ENCODE measurements at regions not wholly inside any gene's neighbourhood (a gene's known extent, or its start where the extent isn't known, plus 50 kb on each side); places are given as distances from the start of the nearest gene placed in this dataset.

DNA sequence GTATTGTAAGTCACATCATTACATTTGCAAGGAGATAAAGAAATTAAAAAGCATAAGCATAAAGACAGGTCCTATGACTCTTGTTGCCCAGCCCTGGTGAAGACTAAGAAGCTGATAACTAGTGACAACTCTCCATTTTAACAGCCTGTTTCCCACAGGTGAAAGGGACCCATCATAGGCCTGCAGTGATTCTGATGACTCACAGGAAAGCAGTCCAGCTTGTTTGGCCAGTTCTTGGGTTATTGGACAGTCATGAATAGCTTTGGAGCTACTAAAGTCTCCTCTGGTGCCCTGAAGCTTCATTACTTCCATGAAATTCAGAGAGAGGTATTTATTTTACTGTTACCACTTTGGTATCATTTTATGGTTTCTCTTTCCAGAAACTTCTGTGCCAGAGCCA lies 55.5 kb upstream of the DYRK2 start:
- DNase-seq = no peak

DNA sequence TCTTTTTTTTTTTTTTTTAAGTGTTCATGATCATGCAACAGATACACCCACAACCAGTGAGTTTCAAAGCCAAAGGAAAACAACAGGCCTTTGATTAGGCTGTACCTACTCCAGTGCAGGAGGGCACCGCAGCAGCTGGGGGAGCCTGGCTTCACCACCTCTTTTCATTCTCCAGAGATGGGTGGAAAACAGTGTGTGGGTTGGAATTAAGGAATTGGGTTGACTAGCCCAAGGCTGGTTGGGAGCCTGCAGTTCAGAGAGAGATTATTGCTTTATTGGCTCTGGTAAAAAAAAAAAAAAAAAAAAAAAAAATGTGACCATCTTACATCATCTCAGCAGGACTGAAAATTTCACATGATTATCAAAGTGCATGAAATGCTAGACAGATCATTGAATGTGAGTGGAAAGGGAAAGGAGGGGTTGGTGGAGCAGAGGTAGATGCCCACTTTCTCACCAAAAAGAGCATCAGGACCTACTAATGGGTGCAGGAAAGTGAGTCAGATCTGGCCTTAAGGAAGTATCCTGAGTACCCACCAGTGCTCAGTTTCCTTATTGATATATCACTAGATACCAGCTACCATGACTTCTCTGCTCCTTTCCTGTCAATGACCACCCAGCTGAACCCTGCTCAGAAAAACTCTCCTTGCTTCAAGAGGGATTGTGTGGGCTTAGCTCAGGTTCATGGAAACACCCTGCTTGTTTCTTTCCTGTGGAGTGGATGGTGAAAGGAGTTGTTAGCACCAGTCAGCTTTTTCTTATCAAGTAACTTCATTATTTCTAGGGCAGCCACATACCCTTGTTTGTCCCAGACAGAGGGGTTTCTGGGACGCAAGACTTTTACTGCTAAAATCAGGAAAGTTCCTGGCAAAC lies 54.8 kb upstream of the DYRK2 start:
- DNase-seq = no peak

DNA sequence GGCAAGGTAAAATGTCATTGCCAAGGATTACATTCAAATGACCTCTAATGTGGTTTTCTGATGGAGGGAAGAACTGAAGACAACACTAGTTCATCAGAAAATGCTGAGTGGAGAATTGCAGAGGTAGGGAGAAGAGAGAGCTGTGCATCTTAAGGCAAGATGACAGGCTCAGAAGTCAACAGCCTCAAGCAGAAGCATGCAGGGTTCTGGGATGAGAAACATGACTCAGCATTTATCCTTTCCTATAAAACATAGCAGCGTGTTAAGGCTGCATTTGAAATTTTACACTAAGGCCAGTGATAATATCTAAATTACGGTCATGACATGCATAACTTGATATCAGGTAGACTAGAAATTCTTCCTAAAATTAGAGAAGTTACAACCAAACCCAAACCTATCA lies 53.7 kb upstream of the DYRK2 start:
- DNase-seq = no peak

DNA sequence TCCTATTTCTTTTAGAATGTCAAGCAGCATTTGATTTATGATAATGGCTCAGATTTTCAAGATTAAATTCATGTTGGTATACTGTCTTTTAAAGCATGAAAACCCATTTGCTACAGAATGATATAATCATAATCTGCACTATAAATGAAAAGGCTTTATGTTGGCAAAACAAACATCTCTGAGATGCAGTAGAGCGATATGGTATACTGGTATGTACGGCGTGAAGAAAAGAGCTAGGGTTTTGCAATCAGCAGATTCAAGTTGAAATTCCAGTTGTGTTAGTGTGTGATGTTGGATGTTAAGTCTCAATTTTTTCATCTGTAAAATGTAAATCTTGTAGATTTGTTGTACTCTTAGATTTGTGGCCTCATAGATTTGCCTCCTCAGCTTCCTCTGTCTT lies 53.2 kb upstream of the DYRK2 start:
- no peak for DNase-seq

DNA sequence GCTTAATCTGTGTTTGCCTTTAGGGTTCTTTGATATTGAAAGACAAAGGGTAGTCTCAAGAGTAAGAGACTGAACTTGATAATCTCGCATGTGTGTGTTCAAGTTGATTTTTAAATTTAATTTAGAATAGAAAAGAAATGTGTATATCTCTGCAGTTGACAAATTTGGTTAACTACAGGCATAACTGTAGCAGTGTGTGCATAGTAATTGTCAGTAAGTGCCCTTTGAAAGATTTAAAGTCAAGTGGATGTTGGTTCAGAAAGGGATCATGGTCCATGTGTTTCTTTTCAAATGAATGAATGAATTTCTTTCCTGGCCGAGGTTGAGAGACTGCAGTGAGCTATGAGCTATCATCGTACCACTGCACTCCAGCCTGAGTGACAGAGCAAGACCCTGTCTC lies 49.9 kb upstream of the DYRK2 start:
- no peak for DNase-seq
